HG02870 (cell line): ENCODE measurements at regions not wholly inside any gene's neighbourhood (a gene's known extent, or its start where the extent isn't known, plus 50 kb on each side); places are given as distances from the start of the nearest gene placed in this dataset.
"Not testable (repeated sequence)": the region's sequence is repeated elsewhere in the genome, so short reads cannot be mapped to it uniquely, and the experiment has no call there.

Experiments used
- ATAC-seq: cut with Tn5 transposase; IDR thresholded peaks from one replicate; pipeline ENCODE4 v1.9.1; 2021; ENCODE audit warnings: mild to moderate bottlenecking, moderate library complexity; ENCODE audit not compliant: unreplicated experiment

GRCh38 chr11:23727794-23728193, 769.1 kb upstream of the LUZP2 start:
- ATAC-seq = no peak

DNA sequence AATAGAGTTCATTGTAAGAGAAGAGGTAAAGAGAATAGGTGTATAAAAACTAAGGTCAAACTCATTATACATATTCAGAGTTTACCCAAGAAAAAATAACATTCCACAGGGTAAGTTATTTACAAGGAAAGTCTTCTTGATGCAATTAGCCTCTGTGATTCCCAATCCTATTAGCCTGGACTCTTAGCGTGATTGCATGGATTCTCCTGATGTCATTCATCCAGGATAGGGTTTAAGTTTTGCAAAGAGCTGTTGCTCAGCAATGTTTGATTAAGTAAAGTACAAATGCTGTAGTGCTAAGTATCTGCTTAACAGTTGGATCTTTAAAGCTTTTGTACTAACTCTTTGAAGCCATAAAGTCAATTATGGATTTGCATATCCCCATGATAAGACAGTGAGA, 767.8 kb upstream of the LUZP2 start:
- no peak for ATAC-seq

DNA sequence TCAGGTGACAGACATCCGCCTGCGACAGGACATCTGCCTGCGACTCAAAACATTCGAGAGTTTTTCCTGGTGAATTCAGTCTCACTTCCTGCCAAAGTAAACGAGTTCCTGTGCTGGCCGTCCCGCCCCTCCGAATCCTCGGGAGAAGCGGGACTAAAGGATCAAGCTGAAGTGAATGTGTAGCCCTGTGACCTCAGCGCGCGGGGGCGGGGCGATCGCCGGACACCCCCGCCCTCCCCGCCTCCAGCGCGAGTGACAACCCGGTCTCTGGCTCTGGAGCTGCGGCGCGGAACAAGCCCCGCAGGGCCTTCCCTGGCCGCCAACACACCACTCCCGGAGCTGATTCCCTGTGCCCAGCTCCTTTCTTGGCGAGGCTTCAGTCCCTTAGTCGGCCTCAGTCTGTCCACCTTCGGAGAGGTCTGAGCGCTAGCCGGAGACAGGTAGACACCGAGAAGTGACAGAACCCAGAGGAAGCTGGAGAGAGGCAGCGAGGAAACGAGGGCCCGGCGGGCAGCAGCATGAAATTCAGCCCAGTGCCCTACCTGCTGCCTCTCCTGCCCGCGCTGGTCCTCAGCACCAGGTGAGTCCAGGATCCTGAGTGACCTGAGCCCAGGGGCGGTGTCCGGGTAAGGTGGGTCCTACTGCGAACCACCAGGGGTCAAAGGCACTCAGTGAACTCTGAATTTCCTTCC, 766.4 kb upstream of the LUZP2 start:
- no peak for ATAC-seq

DNA sequence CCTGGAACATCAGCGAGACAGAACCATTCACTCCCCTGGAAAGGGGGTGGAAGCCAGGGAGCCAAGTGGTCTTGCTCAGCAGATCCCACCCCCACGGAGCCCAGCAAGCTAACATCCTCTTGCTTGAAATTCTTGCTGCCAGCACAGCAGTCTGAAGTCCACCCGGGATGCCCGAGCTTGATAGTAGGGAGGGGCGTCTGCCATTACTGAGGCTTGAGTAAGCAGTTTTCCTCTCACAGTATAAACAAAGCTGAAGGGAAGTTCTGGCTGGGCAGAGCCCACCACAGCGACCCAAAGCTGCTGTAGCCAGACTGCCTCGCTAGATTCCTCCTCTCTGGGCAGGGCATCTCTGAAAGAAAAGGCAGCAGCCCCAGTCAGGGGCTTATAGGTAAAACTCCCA, 764.8 kb upstream of the LUZP2 start:
- no peak for ATAC-seq

- ATAC-seq = no peak
Measured at GRCh38 chr11:23746896-23747295, 750.0 kb upstream of the LUZP2 start.

- ATAC-seq = no peak
Measured at GRCh38 chr11:23749762-23750430, 747.0 kb upstream of the LUZP2 start.

DNA sequence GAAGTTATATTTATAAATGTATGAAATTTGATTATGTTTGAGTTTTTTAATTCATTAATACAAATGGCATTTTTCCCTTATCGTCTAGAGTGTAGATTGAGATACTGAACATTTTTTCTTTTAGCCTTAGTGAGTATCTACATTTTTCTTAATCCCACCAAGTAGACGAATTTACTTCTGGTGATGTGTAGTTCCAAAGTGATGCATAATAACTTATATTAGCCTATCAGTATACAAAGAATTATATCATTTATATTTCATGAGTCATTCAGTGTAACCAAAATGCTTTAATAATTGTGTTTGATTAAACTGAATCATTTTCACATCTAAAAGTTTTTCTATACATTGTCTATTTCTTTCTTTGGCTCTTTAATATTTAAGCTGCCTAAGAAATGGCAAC, 745.6 kb upstream of the LUZP2 start:
- no peak for ATAC-seq

DNA sequence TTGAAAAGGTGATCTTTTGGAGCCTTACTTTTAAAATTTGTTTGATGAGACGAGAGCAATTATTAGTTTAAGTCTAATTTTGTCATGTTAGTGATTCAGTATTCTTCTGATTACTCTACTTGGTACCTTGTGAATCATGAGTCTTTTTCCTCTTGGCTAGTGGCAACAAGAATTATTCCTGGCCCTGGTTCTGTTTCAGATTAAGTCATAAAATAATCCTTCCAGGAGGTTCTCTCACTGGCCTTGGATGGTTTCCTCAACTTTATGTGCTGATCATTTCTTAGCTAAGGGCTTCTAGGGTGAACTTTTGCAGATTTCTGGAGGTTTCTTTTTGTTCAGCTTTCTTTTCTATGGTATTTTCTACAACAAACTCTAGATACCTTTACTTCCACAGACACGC, 741.8 kb upstream of the LUZP2 start:
- ATAC-seq = no peak

GRCh38 chr11:23755769-23756168, 741.1 kb upstream of the LUZP2 start:
- no peak for ATAC-seq

GRCh38 chr11:23759489-23759888, 737.4 kb upstream of the LUZP2 start:
- ATAC-seq = no peak

DNA sequence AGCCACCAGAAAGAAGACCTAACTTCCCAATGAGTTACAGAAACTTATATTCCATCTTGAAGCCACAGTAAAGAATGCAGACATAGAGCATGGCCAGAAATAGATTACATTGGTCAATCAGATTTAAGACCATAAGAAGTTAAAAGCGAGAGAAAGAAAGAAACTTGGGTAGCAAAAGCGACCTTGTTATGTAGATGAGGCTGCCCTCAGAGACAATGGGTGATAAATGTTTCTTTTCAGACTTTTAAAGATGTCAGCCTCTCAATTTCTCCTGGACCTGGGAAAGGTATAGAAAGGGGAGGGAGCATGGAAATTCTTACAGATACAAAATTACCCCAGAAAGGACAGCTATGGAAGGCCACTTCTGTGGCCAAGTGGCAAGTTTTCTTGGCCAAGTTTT, 732.6 kb upstream of the LUZP2 start:
- no peak for ATAC-seq

DNA sequence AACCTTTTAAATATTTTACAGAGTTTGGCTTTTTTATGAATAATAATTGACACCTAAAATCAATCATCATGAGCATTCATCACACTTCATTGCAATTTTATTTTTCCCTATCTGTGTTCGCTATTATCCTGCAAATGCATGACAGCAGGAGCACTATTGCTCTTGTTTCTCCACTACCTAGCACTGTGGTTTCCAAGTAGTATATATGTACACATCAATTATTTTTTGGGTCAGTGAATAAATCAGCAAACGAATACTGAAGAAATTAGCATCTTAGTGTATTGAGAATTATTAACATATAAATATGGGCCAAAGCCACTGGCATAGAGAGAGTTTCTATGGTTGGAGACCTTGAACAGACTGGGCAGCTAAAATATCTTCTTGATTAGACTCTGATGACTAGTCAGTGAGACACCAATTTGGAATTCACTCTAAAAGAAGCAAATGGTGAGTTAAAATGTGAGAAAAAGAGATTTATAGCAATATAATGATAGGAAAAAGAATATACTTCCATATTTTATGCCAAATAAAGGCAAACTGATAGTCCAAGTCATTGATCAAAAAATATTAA, 731.1 kb upstream of the LUZP2 start:
- ATAC-seq = no peak

DNA sequence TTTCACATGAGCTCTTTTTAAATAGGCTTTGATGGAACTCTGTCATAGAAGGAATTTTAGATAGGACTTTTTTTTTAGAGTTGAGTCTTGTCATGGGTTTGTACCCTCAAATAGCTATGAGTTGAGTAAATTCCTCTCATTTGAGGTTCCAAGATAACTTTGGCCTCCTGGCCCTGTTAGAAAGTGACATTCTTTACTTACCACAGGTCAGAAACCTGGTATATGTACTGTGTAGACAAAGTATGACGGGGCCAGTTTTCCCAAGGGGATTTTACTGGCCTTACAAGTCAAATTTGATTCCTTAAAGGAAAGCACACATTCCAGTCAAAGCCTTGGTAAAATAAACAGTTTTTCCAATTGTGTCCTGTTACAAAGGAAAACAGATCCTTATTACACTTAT, 729.3 kb upstream of the LUZP2 start:
- no peak for ATAC-seq

- ATAC-seq = no peak
Measured at GRCh38 chr11:23769214-23769613, 727.6 kb upstream of the LUZP2 start.

GRCh38 chr11:23772081-23772480, 724.8 kb upstream of the LUZP2 start:
- ATAC-seq = no peak

DNA sequence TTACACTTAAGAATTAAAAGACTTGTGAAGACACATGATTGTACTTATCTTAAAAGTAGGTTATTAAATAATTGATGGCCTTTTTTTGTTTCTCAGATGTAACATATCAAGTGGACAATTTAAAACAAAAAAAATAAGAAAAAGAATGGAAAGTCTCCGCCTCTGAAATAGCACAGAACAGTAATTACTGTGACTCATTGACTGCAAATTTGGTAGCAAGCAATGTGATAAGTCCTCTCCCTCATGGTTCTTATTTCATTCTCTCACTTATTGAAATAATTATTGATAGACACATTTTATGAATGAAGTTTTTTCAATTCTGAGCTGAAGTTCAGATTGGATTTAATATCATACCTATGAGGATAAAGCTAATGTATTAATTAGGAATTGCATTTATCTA, 717.9 kb upstream of the LUZP2 start:
- no peak for ATAC-seq

DNA sequence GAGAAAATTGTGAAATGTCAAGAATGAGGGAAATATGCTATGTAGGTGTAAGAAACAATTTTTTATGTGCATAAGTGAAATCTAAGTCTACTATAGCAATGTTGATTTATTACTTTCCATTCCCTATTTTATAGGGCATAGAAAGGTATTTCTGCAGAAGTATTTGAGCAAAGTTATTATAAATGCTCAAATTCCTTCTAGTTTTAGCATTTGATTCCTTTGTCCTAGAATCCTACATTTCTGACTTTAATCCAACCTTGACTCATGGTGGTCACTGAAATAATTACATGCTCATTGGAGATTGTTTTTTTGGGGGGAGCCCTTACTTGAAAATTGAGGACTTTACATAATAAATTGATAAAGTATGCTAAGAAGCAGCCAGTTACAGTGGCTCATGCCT, 716.6 kb upstream of the LUZP2 start:
- no peak for ATAC-seq

DNA sequence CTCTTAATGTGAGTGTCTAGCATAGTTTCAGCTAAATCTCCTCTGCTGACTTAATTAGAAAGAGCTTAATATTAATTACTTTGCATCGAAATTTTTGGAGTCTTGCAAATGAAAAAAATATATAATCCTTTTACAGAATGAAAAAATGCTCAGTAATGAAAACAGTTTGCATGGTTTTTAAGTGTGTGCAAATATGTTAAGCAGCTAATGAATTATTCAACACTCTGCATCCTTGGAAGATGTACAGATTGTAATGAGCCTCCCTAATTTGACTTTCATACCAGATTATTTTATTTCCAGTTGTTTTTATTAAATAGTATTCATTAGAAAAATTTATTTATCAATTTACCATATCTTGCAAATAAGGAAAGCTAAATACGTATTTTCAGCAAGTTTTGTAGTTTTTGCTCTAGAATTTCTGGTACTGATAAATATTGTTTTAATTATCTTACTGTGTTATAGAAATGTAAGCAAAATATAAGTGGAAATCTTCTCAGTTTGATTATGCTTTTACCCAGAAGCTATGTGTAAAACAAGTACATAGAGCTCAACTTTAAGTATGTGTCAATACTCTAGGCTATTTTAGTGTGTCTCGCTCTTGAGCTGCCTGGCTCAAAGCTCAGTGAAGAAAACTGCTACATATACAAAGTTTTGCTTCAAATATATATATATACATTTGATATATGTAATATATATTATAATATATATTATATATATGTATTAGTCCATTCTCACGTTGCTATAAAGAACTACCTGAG, 714.9 kb upstream of the LUZP2 start:
- no peak for ATAC-seq

- not testable (repeated sequence) for ATAC-seq
Measured at GRCh38 chr11:23786974-23787373, 709.9 kb upstream of the LUZP2 start.

DNA sequence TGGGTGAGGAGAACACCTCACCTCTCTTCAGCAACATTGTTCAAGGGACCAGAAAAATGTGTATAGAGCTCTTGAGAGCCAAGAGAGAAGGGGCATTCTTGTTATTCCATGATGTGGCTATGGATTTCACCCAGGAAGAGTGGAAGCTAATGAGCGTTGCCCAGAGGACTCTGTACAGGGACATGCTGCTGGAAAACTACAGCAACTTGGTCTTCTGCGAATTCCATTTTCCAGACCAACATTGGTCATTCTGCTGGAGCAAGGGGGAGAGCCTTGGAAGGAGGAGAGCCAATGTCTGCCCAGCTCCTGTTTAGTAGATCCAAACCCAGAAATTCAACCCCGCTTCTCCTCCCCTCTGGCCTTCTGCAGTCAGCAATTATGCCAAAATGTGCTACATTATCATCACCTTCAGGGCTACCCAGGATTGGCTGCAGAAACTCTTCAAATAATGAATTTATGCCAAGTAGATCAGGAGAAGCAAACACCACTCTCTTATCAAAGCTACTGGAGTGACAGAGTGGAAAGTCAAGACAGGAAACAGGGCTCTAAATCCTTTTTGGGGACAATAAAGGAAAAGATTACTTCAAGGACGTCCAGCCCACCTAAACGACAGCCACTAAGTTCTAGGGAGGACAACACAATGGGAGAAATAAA, 707.5 kb upstream of the LUZP2 start:
- no peak for ATAC-seq

DNA sequence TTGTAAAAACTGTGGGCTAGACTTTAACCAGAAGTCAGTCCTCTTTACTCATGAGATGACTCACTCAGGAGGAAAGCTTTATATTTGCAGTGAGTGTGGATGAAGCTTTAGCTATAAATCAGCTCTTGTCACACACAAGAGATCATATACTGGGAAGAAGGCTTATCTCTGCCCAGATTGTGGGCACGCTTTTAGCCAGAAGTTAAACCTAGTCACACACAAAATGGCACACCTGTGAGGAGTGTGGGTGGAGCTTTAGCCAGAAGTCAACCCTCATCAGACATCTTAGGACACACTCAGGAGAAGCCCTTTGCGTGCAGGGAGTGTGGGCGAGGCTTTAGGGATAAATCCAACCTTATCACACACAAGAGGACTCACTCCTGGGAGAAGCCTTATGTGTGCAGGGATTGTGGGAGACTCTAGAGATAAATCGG, 706.9 kb upstream of the LUZP2 start:
- no peak for ATAC-seq
